VCaP (cell line): ENCODE measurements at regions not wholly inside any gene's neighbourhood (a gene's known extent, or its start where the extent isn't known, plus 50 kb on each side); places are given as distances from the start of the nearest gene placed in this dataset.

Experiments used
- H3K27ac ChIP-seq: fragments of 450-650 bp; 2 replicates; pipeline ENCODE4 v1.5.1; 2017
- TF ChIP-seq, protein P1 (sequence below): fragments of 450-650 bp; conservative IDR thresholded peaks from 2 replicates; pipeline ENCODE4 v1.5.1; 2017; ENCODE audit warnings: mild to moderate bottlenecking, moderate library complexity

DNA sequence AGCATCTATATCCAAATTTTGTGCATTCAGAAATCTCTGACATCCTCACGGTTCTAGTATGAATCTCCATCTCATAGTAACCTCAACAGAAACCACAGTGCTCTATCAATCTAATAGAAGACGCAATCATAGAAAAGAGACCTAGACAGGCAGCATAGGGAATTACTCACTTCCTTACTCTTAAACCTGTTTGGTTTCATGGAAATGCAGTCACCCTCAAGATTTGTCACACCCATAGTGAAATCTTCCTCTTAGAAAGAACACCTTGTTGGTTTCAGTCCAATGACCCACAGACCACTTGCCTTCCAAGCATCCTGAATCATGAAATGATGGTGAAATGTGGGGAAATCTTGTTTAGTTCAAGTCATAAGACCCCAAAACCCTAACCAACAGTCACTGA, 166.1 kb upstream of the PRDM1 start:
- TF ChIP-seq, protein P1, sequence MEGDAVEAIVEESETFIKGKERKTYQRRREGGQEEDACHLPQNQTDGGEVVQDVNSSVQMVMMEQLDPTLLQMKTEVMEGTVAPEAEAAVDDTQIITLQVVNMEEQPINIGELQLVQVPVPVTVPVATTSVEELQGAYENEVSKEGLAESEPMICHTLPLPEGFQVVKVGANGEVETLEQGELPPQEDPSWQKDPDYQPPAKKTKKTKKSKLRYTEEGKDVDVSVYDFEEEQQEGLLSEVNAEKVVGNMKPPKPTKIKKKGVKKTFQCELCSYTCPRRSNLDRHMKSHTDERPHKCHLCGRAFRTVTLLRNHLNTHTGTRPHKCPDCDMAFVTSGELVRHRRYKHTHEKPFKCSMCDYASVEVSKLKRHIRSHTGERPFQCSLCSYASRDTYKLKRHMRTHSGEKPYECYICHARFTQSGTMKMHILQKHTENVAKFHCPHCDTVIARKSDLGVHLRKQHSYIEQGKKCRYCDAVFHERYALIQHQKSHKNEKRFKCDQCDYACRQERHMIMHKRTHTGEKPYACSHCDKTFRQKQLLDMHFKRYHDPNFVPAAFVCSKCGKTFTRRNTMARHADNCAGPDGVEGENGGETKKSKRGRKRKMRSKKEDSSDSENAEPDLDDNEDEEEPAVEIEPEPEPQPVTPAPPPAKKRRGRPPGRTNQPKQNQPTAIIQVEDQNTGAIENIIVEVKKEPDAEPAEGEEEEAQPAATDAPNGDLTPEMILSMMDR = no peak
- no peak overlapping the region for H3K27ac ChIP-seq

DNA sequence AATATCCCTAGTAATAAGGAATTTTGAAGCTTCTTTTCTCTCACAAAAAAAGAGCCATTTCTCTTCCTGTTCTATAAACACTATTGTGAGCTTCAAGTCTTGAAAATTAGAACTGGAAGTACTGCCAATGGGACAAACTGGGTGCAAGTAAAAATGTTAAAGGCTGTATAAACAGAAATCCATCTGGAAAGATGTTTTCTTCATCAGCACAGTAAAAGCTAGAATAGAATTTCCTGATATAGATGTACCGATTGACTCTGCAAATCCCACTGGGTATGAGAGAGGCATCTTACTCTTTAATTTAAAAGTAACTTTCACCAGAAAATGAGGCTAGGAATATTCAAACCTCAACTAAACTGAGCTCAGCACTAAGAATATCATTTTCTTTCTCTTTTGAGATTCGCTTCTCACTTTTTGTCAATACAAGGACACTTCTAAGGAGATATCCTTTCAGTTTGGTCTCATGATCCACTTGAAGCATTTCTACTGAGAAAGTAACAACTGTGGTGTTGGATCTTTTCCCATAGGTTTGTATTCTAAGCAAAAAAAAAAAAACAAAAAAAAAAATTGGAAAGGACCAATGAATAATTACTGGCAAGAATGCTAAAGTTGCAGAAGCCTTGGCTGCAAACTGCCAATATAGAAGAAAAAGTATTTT, 169.0 kb upstream of the PRDM1 start:
- no peak overlapping the region for H3K27ac ChIP-seq
- TF ChIP-seq, protein P1 = no peak

DNA sequence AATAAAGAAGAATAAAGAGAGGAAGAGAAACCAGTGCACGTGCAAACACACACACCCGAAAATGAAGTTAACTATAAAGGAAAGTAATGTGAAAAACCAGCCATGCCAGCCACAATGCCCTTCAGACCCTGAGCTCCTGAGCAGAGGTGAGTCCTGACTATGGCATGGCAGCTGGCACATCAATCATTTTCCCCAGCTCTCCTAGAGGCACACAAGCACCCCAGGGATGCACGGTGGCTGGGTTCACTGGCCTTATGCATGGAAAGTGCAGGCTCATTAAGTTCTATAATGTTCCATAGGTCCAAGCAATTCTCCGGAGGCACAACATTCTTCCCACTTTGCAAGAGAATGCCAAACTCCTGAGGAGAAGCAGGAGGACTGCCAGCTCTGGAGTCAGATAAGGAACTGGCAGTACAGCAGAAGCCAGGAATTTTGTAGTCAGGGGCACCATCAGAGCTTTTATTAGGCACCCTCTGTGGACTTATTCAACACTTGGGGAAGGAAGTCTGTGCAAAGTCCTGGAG, 175.0 kb upstream of the PRDM1 start:
- TF ChIP-seq, protein P1 = no peak
- H3K27ac ChIP-seq = no peak overlapping the region

DNA sequence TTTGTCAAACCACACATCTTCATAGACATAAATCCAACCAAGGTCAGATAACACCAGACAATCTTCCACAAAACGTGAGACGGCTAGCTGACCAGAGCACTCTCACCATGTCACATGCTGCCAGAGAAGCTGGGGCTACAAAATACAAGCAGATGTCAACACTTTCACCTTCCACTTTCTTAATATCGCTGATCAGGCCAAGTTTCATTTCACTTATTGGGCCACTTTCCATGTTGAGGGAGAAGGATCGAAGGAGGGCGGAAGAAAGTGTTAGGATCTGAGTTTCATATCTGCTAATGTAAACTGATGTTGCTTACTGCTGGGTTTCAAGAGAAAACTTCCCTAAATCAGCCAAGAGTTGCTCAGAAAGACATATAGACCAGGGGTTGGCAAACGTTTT, 177.0 kb upstream of the PRDM1 start:
- TF ChIP-seq, protein P1 = no peak
- H3K27ac ChIP-seq = no peak overlapping the region

DNA sequence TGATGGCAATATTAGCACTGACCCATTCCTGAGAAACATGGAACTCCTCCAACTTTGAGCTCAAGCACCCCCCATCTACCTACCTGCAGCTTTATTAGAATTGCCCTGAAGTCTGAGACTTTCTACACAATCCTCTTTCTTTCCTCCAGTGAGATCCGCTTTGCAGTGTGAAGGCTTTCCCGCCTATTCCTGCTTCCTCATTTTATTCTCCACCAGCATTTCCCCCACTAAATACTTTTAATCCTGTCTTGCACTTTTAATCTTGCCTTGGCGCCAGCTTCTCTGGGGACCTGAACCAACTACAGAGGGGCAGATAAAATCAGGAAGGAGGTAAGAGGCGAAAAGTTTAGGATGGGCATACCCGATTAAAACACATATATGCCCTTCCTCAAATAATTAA, 178.1 kb upstream of the PRDM1 start:
- H3K27ac ChIP-seq = no peak overlapping the region
- TF ChIP-seq, protein P1 = no peak

DNA sequence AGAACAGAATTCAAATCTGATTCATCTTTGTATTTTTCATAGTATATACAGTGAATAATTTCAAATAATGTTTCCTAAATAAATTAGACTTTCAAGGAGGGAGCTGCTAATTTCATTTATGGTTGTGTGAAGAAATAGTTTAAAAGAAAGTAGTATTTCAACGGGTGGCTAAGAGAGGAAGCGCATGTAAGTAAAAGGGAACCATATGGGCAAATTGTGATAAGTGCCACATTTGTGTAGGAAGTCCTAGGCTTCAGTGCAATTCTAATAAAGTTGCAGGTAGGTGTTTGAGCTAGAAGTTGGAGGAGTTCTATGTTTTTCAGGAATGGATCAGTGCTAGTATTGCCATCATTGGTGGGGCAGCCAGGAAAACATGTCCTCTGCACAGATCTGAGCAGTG, 178.8 kb upstream of the PRDM1 start:
- no peak overlapping the region for H3K27ac ChIP-seq
- TF ChIP-seq, protein P1 = no peak

DNA sequence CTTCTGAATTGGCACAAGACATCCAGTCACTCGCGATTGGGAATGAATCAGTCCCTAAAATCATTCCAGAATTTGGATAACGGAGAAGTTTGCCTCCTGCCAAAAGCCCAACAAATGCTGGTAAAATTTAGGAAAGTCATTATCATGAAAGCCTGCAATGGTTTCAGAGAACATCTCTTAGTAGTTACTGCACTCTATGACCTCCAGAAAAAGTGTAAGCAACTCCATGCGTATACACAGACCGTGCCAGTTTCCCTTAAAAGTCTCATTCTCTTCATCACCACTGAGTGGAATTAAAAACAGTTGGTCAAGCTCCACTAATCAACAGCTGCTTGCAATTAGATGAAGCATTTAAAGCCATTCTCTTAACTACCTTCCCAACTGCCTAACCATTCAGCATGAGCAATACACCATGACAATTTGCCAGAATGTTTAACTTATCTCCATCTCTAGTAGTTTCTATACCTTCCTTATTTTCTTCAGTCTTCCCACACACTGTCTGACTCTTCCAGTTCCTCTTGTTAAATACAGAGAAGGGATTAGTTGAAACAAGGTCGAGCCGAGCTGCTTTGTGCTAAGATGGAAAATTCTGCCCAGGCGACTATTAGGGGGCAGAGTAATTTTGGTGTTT, 183.6 kb upstream of the PRDM1 start:
- TF ChIP-seq, protein P1 = no peak
- peak overlapping the region; percentile 59 for H3K27ac ChIP-seq
